Left hindlimb (tissue), 1 donor: ENCODE measurements at regions not wholly inside any gene's neighbourhood (a gene's known extent, or its start where the extent isn't known, plus 50 kb on each side); places are given as distances from the start of the nearest gene placed in this dataset.

ENCODE experiments used
- DNase-seq: peaks from one replicate; pipeline ENCODE4 v3.0.0-alpha.2; 2018

- DNase-seq: no peak
Measured at GRCh38 chr12:100743060-100743459, 51.5 kb upstream of the ANO4 start.
